Neuron (in vitro differentiated cells): ENCODE measurements at regions not wholly inside any gene's neighbourhood (a gene's known extent, or its start where the extent isn't known, plus 50 kb on each side); places are given as distances from the start of the nearest gene placed in this dataset.

Experiments used
- H2AFZ ChIP-seq: one replicate; pipeline ENCODE4 v1.6.1; 2013; ENCODE audit warnings: low read depth, mild to moderate bottlenecking, inconsistent platforms, low read length, moderate library complexity
- H3K27me3 ChIP-seq: one replicate; pipeline ENCODE4 v1.6.1; 2013; ENCODE audit warnings: low read length; ENCODE audit not compliant: insufficient read depth
- H3K36me3 ChIP-seq: one replicate; pipeline ENCODE4 v1.6.1; 2013; ENCODE audit warnings: low read length; ENCODE audit not compliant: insufficient read depth
- H3K4me1 ChIP-seq: one replicate; pipeline ENCODE4 v1.6.1; 2013; ENCODE audit warnings: low read length; ENCODE audit not compliant: insufficient read depth
- H3K4me3 ChIP-seq: 2 replicates; pipeline ENCODE4 v1.5.1; 2013; ENCODE audit warnings: mild to moderate bottlenecking, low read length, moderate library complexity
- H3K9me3 ChIP-seq: one replicate; pipeline ENCODE4 v1.6.1; 2013; ENCODE audit warnings: low read length

- H3K36me3 ChIP-seq = no peaks in the 10 kb centered on the region
- no peak overlapping the region for H3K4me3 ChIP-seq
- no peak overlapping the region for H2AFZ ChIP-seq
- peaks cover 3% of the 10 kb centered on the region for H3K27me3 ChIP-seq
- no peaks in the 10 kb centered on the region for H3K9me3 ChIP-seq
- H3K4me1 ChIP-seq = no peaks in the 10 kb centered on the region
Measured at GRCh38 chr12:67450441-67450840, 181.3 kb downstream of the CAND1 start.

- peaks cover 3% of the 10 kb centered on the region for H3K27me3 ChIP-seq
Measured at GRCh38 chr12:67451206-67451605, 182.0 kb downstream of the CAND1 start.

GRCh38 chr12:67452119-67452805 lies 183.1 kb downstream of the CAND1 start:
- no peaks in the 10 kb centered on the region for H3K36me3 ChIP-seq
- H3K4me1 ChIP-seq = no peaks in the 10 kb centered on the region
- no peak overlapping the region for H2AFZ ChIP-seq
- peaks cover 3% of the 10 kb centered on the region for H3K27me3 ChIP-seq
- H3K9me3 ChIP-seq = no peaks in the 10 kb centered on the region
- H3K4me3 ChIP-seq = no peak overlapping the region

More at GRCh38 chr12:67451206-67451605, 182.0 kb downstream of the CAND1 start:
- no peak overlapping the region for H3K4me3 ChIP-seq
- no peaks in the 10 kb centered on the region for H3K9me3 ChIP-seq
- no peak overlapping the region for H2AFZ ChIP-seq
- H3K4me1 ChIP-seq = no peaks in the 10 kb centered on the region
- H3K36me3 ChIP-seq = no peaks in the 10 kb centered on the region

GRCh38 chr12:67453191-67453590 lies 184.0 kb downstream of the CAND1 start:
- H2AFZ ChIP-seq = no peak overlapping the region
- peaks cover 3% of the 10 kb centered on the region for H3K27me3 ChIP-seq
- no peaks in the 10 kb centered on the region for H3K36me3 ChIP-seq
- no peak overlapping the region for H3K4me3 ChIP-seq
- H3K4me1 ChIP-seq = no peaks in the 10 kb centered on the region
- no peaks in the 10 kb centered on the region for H3K9me3 ChIP-seq

- Histone ChIP-seq H3K27me3 (peaks cover 3% of the 10 kb centered on the region), H3K36me3 (no peaks in the 10 kb centered on the region), H3K9me3 (no peaks in the 10 kb centered on the region), H3K4me1 (no peaks in the 10 kb centered on the region), H3K4me3 (no peak overlapping the region), H2AFZ (no peak overlapping the region)
Measured at GRCh38 chr12:67455236-67455635, 186.1 kb downstream of the CAND1 start.

- no peaks in the 10 kb centered on the region for H3K4me1 ChIP-seq
- peaks cover 3% of the 10 kb centered on the region for H3K27me3 ChIP-seq
- H3K4me3 ChIP-seq = no peak overlapping the region
- H3K9me3 ChIP-seq = no peaks in the 10 kb centered on the region
- no peak overlapping the region for H2AFZ ChIP-seq
- H3K36me3 ChIP-seq = no peaks in the 10 kb centered on the region
Measured at GRCh38 chr12:67456431-67456901, 187.3 kb downstream of the CAND1 start.

- H3K9me3 ChIP-seq = no peaks in the 10 kb centered on the region
- no peak overlapping the region for H3K4me3 ChIP-seq
- no peaks in the 10 kb centered on the region for H3K36me3 ChIP-seq
- H3K27me3 ChIP-seq = peaks cover 3% of the 10 kb centered on the region
- no peaks in the 10 kb centered on the region for H3K4me1 ChIP-seq
- H2AFZ ChIP-seq = no peak overlapping the region
Measured at GRCh38 chr12:67457136-67457535, 188.0 kb downstream of the CAND1 start.

GRCh38 chr12:67457778-67458665 lies 188.9 kb downstream of the CAND1 start:
- Histone ChIP-seq H3K4me1 (no peaks in the 10 kb centered on the region), H3K9me3 (no peaks in the 10 kb centered on the region), H3K36me3 (no peaks in the 10 kb centered on the region), H3K4me3 (no peak overlapping the region), H2AFZ (no peak overlapping the region), H3K27me3 (peaks cover 3% of the 10 kb centered on the region)

- Histone ChIP-seq H3K9me3 (no peaks in the 10 kb centered on the region), H3K4me1 (no peaks in the 10 kb centered on the region), H3K4me3 (no peak overlapping the region), H3K36me3 (no peaks in the 10 kb centered on the region), H2AFZ (no peak overlapping the region), H3K27me3 (no peaks in the 10 kb centered on the region)
Measured at GRCh38 chr12:67459173-67459572, 189.4 kb upstream of the DYRK2 start.

GRCh38 chr12:67459578-67459977 lies 189.0 kb upstream of the DYRK2 start:
- no peak overlapping the region for H3K4me3 ChIP-seq

GRCh38 chr12:67460388-67460787 lies 188.2 kb upstream of the DYRK2 start:
- Histone ChIP-seq H3K36me3 (no peaks in the 10 kb centered on the region), H3K4me3 (no peak overlapping the region), H2AFZ (no peak overlapping the region), H3K27me3 (no peaks in the 10 kb centered on the region), H3K4me1 (no peaks in the 10 kb centered on the region), H3K9me3 (no peaks in the 10 kb centered on the region)

More at GRCh38 chr12:67459578-67459977, 189.0 kb upstream of the DYRK2 start:
- Histone ChIP-seq H3K9me3 (no peaks in the 10 kb centered on the region), H3K27me3 (no peaks in the 10 kb centered on the region), H2AFZ (no peak overlapping the region), H3K4me1 (no peaks in the 10 kb centered on the region), H3K36me3 (no peaks in the 10 kb centered on the region)

- Histone ChIP-seq H2AFZ (no peak overlapping the region), H3K9me3 (no peaks in the 10 kb centered on the region), H3K27me3 (no peaks in the 10 kb centered on the region), H3K4me3 (no peak overlapping the region), H3K36me3 (no peaks in the 10 kb centered on the region), H3K4me1 (no peaks in the 10 kb centered on the region)
Measured at GRCh38 chr12:67468549-67469245, 179.8 kb upstream of the DYRK2 start.

- no peak overlapping the region for H3K4me3 ChIP-seq
- H3K27me3 ChIP-seq = no peaks in the 10 kb centered on the region
- no peaks in the 10 kb centered on the region for H3K9me3 ChIP-seq
- H3K36me3 ChIP-seq = no peaks in the 10 kb centered on the region
- no peaks in the 10 kb centered on the region for H3K4me1 ChIP-seq
- no peak overlapping the region for H2AFZ ChIP-seq
Measured at GRCh38 chr12:67469666-67470065, 178.9 kb upstream of the DYRK2 start.
